ENCODE measurements at regions not wholly inside any gene's neighbourhood (a gene's known extent, or its start where the extent isn't known, plus 50 kb on each side); places are given as distances from the start of the nearest gene placed in this dataset.

DNA sequence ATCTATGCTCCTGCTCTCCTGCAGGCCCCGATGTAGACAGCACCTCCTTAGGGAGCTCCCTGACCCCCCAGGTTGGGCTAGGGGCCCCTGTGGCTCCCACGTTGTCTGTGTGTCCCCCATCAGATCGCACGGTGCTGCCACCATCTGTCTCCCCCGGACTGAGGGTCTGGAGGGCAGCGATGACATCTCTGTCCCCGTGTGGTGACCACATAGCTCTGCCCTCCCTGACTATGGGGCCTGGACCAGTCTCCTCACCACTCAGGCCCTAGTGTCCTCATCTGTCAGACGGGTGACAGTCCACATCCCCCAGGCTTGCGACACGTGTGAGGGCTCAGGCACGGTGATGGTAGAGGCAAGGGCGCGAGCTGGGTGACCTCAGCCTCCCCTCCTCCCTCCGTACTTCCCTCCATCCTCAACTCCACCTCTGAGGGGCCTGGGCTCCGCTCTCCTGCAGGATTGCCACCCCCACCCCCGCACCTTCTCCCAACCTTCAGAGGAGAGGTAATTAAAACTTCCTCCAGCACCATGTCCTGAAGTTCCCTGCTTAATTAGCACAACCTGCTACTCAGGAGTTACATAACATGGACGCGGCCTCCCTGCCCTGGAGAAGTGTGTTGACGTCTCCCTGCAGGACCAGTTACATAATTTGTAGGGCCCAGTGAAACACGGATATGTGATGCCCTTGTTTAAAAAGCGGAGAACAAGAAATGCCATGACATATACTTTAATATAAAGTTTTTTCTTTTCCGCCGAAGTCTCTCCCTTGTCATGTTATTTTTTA lies 288.2 kb downstream of the PTPRU start:
- TF ChIP-seq, protein P1, sequence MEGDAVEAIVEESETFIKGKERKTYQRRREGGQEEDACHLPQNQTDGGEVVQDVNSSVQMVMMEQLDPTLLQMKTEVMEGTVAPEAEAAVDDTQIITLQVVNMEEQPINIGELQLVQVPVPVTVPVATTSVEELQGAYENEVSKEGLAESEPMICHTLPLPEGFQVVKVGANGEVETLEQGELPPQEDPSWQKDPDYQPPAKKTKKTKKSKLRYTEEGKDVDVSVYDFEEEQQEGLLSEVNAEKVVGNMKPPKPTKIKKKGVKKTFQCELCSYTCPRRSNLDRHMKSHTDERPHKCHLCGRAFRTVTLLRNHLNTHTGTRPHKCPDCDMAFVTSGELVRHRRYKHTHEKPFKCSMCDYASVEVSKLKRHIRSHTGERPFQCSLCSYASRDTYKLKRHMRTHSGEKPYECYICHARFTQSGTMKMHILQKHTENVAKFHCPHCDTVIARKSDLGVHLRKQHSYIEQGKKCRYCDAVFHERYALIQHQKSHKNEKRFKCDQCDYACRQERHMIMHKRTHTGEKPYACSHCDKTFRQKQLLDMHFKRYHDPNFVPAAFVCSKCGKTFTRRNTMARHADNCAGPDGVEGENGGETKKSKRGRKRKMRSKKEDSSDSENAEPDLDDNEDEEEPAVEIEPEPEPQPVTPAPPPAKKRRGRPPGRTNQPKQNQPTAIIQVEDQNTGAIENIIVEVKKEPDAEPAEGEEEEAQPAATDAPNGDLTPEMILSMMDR (IDR thresholded peaks at IDR 0.05), result no peak
- TF ChIP-seq POLR2A (IDR thresholded peaks at IDR 0.05) (no peak), EP300 (IDR thresholded peaks at IDR 0.05) (no peak), POLR2AphosphoS5 (IDR thresholded peaks at IDR 0.05) (no peak)
